Tibial nerve (tissue), 4 donors: ENCODE measurements at regions not wholly inside any gene's neighbourhood (a gene's known extent, or its start where the extent isn't known, plus 50 kb on each side); places are given as distances from the start of the nearest gene placed in this dataset.
A peak's percentile ranks its signal among the peaks of the same experiment; 100 is the strongest.
"Not testable (repeated sequence)": the region's sequence is repeated elsewhere in the genome, so short reads cannot be mapped to it uniquely, and the experiment has no call there.

Experiments
- DNase-seq, 2 donors: peaks; one replicate each; pipeline ENCODE4 v3.0.0-alpha.2; 2019; ENCODE audit warnings: low spot score in 2 of 2
- H3K27ac ChIP-seq, 4 donors: fragments of 200-600 bp; sonication (generic) in 3 of 4; one replicate each; pipeline ENCODE4 v1.5.1; 2017 to 2019; ENCODE audit warnings: mild to moderate bottlenecking in 1 of 4
- H3K27me3 ChIP-seq, 2 donors: fragments of 200-600 bp; sonication (generic) in 1 of 2; one replicate each; pipeline versions ENCODE4 v1.5.1 to v1.6.0; 2017 to 2019
- H3K36me3 ChIP-seq, 3 donors: fragments of 200-600 bp; sonication (generic); one replicate each; pipeline ENCODE4 v1.5.1; 2018 to 2019
- H3K4me1 ChIP-seq, 4 donors: fragments of 200-600 bp; sonication (generic) in 3 of 4; one replicate each; pipeline ENCODE4 v1.5.1; 2017 to 2019
- H3K4me3 ChIP-seq, 4 donors: fragments of 200-600 bp; sonication (generic) in 3 of 4; one replicate each; pipeline ENCODE4 v1.5.1; 2017 to 2019; ENCODE audit warnings: mild to moderate bottlenecking in 1 of 4, moderate library complexity in 1 of 4
- H3K9me3 ChIP-seq, 4 donors: fragments of 200-600 bp; sonication (generic) in 3 of 4; one replicate each; pipeline ENCODE4 v1.5.1; 2017 to 2019
- CTCF ChIP-seq, 5 experiments: fragments of 200-600 bp in 3 of 5; fragments of 450-650 bp in 2 of 5; sonication (generic) in 3 of 5; IDR thresholded peaks; one replicate each; pipeline ENCODE4 v1.5.1; 2016 to 2019; ENCODE audit warnings: antibody characterized with exemption in 5 of 5, mild to moderate bottlenecking in 3 of 5, moderate library complexity in 2 of 5
- EP300 ChIP-seq, 2 donors: sonication (generic); formaldehyde crosslinking; IDR thresholded peaks; one replicate each; pipeline ENCODE4 v1.6.1; 2017; ENCODE audit warnings: antibody characterized with exemption in 2 of 2, mild to moderate bottlenecking in 1 of 2
- POLR2A ChIP-seq, 2 donors: fragments of 450-650 bp; IDR thresholded peaks; one replicate each; pipeline ENCODE4 v1.6.1; 2017; ENCODE audit warnings: antibody characterized with exemption in 2 of 2, mild to moderate bottlenecking in 2 of 2, moderate library complexity in 2 of 2
- WGBS, 2 donors: methylation state at CpG; one replicate each; pipeline ENCODE4 v1.1.5; 2018; 5-methylcytosine and 5-hydroxymethylcytosine counted together

DNA sequence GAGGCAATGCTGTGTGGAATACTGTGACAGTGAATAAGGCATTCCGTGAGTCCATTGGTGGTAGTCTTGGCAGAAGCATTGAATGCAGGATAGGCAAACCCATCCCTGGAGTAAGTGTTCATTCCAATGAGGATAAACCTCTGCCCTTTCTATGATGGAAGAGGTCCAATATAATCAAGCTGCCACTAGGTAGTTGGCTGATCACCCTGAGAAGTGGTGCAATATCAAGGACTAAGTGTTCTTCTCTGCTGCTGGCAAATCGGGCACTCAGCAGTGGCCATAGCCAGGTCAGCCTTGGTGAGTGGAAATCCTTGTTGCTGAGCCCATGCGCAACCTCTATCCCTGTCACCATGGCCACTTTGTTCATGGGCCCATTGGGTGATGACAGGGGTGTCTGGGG lies 70.1 kb downstream of the FBXO4 start:
- DNase-seq: no peak
- H3K27me3 ChIP-seq: no peaks in the 10 kb centered on the region
- WGBS, 2 donors: 96 to 100% methylated on average over 3 of the region's 3 CpGs
- H3K4me3 ChIP-seq: no peak overlapping the region
- peaks cover 0 to 19% (median 3%) of the 10 kb centered on the region in 4 donors for H3K9me3 ChIP-seq
- no peak overlapping the region for H3K27ac ChIP-seq
- no peaks in the 10 kb centered on the region for H3K36me3 ChIP-seq
- TF ChIP-seq POLR2A (IDR thresholded peaks at IDR 0.05): no peak
- TF ChIP-seq CTCF (IDR thresholded peaks at IDR 0.05): no peak
- TF ChIP-seq EP300 (IDR thresholded peaks at IDR 0.05): no peak
- no peaks in the 10 kb centered on the region for H3K4me1 ChIP-seq

DNA sequence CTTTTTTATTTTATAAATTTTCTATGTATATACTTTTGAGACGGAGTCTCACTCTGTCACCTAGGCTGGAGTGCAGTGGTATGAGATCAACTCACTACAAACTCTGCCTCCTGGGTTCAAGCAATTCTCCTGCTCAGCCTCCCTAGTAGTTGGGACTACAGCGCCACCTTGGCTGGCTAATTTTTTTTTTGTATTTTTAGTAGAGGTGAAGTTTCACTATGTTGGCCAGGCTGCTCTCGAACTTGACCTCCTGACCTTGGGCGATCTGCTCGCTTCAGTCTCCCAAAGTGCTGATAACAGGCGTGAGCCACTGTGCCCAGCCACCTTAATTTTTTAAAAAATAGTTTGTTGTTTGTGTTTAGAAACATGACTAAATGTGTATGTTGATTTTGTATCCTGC lies 76.6 kb downstream of the FBXO4 start:
- no peaks in the 10 kb centered on the region for H3K36me3 ChIP-seq
- TF ChIP-seq CTCF (IDR thresholded peaks at IDR 0.05) (no peak), EP300 (IDR thresholded peaks at IDR 0.05) (no peak), POLR2A (IDR thresholded peaks at IDR 0.05) (no peak)

DNA sequence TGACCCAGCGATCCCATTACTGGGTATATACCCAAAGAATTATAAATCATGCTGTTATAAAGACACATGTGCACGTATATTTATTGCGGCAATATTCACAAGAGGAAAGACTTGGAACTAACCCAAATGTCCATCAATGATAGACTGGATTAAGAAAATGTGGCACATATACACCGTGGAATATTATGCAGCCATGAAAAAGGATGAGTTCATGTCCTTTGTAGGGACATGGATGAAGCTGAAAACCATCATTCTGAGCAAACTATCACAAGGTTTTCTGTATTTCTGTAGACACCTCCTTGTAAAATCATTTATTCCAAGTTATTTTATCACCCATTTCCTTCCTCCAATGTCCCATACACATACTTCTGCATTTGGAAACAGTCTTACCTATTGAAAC lies 78.8 kb downstream of the FBXO4 start:
- H3K36me3 ChIP-seq, H3K4me1 ChIP-seq, H3K27me3 ChIP-seq, H3K27ac ChIP-seq, H3K9me3 ChIP-seq, DNase-seq, H3K4me3 ChIP-seq: not testable (repeated sequence)
- WGBS, 2 donors: 92 to 97% methylated on average over 4 of the region's 4 CpGs

More for the DNA sequence above, 76.6 kb downstream of the FBXO4 start:
- 88 to 92% methylated on average over 6 of the region's 6 CpGs for WGBS, 2 donors
- H3K4me3 ChIP-seq: no peak overlapping the region
- no peak for DNase-seq
- no peaks in the 10 kb centered on the region for H3K4me1 ChIP-seq
- no peak overlapping the region for H3K27ac ChIP-seq
- H3K27me3 ChIP-seq: no peaks in the 10 kb centered on the region
- H3K9me3 ChIP-seq: peaks cover 0 to 19% (median 3%) of the 10 kb centered on the region in 4 donors

DNA sequence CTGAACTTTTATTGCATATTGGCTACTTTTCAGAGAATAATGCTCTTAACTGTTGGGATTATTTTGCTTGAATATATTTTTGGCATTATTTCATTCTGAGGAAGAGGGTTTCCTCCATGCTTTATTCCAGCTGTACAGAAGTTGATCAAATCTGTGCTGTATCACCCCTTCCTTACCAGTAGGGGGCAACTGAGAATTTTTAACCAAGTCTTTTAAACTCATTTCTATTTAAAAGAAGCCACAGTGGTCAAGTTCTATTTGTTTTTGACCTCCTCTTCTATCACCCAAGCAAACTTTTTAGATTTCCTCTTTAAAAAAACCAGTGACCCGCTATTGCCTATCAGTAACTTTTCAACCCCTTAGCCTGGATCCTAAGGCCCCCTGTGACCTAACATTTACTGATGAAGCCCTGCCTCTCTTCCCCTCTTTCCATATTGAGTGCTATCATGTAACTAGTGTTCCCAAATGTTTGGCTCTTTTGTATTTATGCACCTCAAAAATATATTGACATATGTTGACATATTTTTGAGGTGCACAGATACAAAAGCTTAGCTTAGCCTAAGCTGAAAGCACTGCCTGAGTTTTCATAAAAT lies 80.6 kb downstream of the FBXO4 start:
- no peaks in the 10 kb centered on the region for H3K36me3 ChIP-seq
- 7 to 13% methylated on average over 1 of the region's 1 CpG for WGBS, 2 donors
- no peak overlapping the region for H3K4me3 ChIP-seq
- TF ChIP-seq EP300 (IDR thresholded peaks at IDR 0.05) (no peak), POLR2A (IDR thresholded peaks at IDR 0.05) (no peak), CTCF (IDR thresholded peaks at IDR 0.05) (peak; percentile 51 to 60 (median 56))
- H3K27ac ChIP-seq: no peak overlapping the region
- H3K27me3 ChIP-seq: no peaks in the 10 kb centered on the region
- no peaks in the 10 kb centered on the region for H3K4me1 ChIP-seq
- H3K9me3 ChIP-seq: no peaks in the 10 kb centered on the region
- no peak for DNase-seq

DNA sequence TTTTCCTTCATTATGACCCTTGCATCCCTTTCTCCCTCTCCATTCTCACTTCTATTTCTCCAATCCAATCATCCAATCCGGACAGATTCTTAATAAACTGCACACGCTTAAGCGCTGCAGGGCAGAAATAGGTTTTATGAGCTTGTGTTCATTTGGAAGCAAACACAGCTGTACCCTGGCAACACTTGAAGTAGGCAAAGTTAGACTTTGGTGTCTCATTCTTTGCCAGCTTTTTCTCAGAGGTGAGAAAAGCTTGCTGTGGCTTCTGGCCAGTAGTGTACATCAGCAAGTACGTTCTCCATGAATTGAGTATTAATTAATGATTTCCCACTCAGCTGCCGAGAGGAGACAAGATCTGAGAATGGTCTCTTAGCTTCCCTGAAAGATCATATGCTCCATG lies 88.5 kb downstream of the FBXO4 start:
- Histone ChIP-seq H3K4me3 (no peak overlapping the region), H3K27me3 (no peaks in the 10 kb centered on the region), H3K36me3 (no peaks in the 10 kb centered on the region), H3K27ac (no peak overlapping the region), H3K9me3 (no peaks in the 10 kb centered on the region), H3K4me1 (no peaks in the 10 kb centered on the region)
- TF ChIP-seq EP300 (IDR thresholded peaks at IDR 0.05) (no peak), POLR2A (IDR thresholded peaks at IDR 0.05) (no peak), CTCF (IDR thresholded peaks at IDR 0.05) (no peak)
- 78 to 89% methylated on average over 5 of the region's 5 CpGs for WGBS, 2 donors
- no peak for DNase-seq

GRCh38 chr5:42015254-42015653 lies 90.2 kb downstream of the FBXO4 start:
- Histone ChIP-seq H3K27me3 (no peaks in the 10 kb centered on the region), H3K36me3 (no peaks in the 10 kb centered on the region)

More at GRCh38 chr5:42015254-42015653, 90.2 kb downstream of the FBXO4 start:
- DNase-seq: no peak
- WGBS, 2 donors: 44 to 50% methylated on average over 4 of the region's 4 CpGs
- no peaks in the 10 kb centered on the region for H3K4me1 ChIP-seq
- no peak overlapping the region for H3K27ac ChIP-seq
- no peaks in the 10 kb centered on the region for H3K9me3 ChIP-seq
- TF ChIP-seq POLR2A (IDR thresholded peaks at IDR 0.05) (no peak), CTCF (IDR thresholded peaks at IDR 0.05) (no peak), EP300 (IDR thresholded peaks at IDR 0.05) (no peak)
- no peak overlapping the region for H3K4me3 ChIP-seq
